NT2/D1 (cell line): ENCODE measurements at regions not wholly inside any gene's neighbourhood (a gene's known extent, or its start where the extent isn't known, plus 50 kb on each side); places are given as distances from the start of the nearest gene placed in this dataset.

Source experiments
- SUZ12 ChIP-seq: IDR thresholded peaks from 2 replicates; pipeline ENCODE4 v1.6.1; 2011; ENCODE audit not compliant: insufficient read length, insufficient read depth; ENCODE audit errors: extremely low read depth
- YY1 ChIP-seq: IDR thresholded peaks from 2 replicates; pipeline ENCODE4 v1.6.1; 2011; ENCODE audit not compliant: insufficient read length, insufficient read depth
- ZNF274 ChIP-seq: IDR thresholded peaks from 2 replicates; pipeline ENCODE4 v1.6.1; 2011; ENCODE audit warnings: mild to moderate bottlenecking, low read depth, low read length

DNA sequence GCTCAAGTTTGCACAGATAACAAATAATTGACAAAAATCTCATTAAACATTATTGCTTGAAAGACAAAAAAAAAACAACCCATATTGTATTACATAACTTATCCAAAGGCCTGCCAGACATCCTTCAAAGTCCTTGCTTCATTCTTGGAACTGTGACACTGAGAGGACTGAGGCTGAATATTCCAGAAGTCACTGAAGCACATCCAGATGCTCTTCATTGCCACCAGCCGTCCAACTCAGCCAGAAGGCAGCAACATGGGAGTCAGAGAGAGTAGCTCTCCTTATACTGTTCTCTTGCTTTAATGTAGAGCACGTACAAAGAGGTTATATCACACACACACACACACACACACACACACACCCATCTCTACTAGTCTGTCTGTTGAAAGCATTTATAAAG, 755.0 kb downstream of the LTN1 start:
- TF ChIP-seq ZNF274 (no peak), YY1 (no peak), SUZ12 (no peak)
